GM13976 (cell line): ENCODE measurements at regions not wholly inside any gene's neighbourhood (a gene's known extent, or its start where the extent isn't known, plus 50 kb on each side); places are given as distances from the start of the nearest gene placed in this dataset.
A peak's percentile ranks its signal among the peaks of the same experiment; 100 is the strongest.

Experiments
- DNase-seq: peaks from one replicate; pipeline ENCODE4 v3.0.0; 2012; ENCODE audit warnings: low spot score
- in situ Hi-C: fragments of 300-500 bp; cut with MboI; formaldehyde crosslinking; loops from one replicate; pipeline ENCODE4 v1.12.0; 2022; ENCODE audit warnings: low sequenced_read_pairs, mixed read lengths, inconsistent platforms; ENCODE audit not compliant: unreplicated experiment
- TF ChIP-seq, protein P1 (sequence below): IDR thresholded peaks from 2 replicates; pipeline ENCODE4 v1.5.1; 2012; ENCODE audit warnings: borderline replicate concordance, mild to moderate bottlenecking; ENCODE audit not compliant: insufficient read depth; ENCODE audit errors: extremely low read depth, missing control alignments, control extremely low read depth

DNA sequence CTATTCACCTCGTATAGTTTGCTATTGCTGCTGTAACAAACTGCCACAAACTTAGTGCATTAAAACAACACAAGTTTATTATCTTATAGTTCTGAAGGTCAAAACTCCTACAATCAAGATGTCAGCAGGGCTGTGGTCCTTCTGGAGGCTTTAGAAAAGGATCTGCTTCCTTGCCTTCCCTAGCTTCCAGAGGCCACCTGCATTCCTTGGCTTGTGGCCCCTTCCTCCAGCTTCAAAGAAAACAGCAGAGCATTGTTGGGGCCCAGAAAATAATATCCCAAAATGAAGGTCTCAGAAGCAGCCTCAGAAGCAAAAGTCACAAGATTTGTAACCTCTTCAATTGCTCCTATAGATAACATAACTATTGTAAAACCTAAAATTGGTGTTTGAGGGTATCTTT lies 100.6 kb downstream of the HNRNPLL start:
- in situ Hi-C loops = loop anchor here (10.0 kb wide), 1 partner anchor 187 kb away; no protein-coding TSS in a partner anchor
- TF ChIP-seq, protein P1, sequence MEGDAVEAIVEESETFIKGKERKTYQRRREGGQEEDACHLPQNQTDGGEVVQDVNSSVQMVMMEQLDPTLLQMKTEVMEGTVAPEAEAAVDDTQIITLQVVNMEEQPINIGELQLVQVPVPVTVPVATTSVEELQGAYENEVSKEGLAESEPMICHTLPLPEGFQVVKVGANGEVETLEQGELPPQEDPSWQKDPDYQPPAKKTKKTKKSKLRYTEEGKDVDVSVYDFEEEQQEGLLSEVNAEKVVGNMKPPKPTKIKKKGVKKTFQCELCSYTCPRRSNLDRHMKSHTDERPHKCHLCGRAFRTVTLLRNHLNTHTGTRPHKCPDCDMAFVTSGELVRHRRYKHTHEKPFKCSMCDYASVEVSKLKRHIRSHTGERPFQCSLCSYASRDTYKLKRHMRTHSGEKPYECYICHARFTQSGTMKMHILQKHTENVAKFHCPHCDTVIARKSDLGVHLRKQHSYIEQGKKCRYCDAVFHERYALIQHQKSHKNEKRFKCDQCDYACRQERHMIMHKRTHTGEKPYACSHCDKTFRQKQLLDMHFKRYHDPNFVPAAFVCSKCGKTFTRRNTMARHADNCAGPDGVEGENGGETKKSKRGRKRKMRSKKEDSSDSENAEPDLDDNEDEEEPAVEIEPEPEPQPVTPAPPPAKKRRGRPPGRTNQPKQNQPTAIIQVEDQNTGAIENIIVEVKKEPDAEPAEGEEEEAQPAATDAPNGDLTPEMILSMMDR = no peak
- no peak for DNase-seq

DNA sequence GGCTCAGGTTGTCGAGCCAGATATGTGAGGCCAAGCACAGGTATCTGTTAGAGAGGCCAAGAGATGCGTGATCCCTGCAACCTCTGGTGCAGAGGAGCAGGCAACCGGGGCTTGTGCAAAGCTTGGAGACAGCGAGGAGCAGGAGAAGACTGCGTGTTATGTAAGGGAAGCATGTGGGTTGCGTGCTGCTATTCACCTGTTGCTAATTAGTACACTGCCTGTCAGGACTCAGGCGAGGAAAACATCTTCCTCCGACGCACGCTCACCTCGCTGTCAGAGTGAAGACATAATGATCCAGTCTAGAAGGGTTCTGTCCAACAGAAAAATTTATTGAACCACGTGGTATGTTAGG lies 102.5 kb downstream of the HNRNPLL start:
- TF ChIP-seq, protein P1 = no peak
- DNase-seq = no peak
- in situ Hi-C loops = loop anchor here (10.0 kb wide), 1 partner anchor 185 kb away; no protein-coding TSS in a partner anchor

DNA sequence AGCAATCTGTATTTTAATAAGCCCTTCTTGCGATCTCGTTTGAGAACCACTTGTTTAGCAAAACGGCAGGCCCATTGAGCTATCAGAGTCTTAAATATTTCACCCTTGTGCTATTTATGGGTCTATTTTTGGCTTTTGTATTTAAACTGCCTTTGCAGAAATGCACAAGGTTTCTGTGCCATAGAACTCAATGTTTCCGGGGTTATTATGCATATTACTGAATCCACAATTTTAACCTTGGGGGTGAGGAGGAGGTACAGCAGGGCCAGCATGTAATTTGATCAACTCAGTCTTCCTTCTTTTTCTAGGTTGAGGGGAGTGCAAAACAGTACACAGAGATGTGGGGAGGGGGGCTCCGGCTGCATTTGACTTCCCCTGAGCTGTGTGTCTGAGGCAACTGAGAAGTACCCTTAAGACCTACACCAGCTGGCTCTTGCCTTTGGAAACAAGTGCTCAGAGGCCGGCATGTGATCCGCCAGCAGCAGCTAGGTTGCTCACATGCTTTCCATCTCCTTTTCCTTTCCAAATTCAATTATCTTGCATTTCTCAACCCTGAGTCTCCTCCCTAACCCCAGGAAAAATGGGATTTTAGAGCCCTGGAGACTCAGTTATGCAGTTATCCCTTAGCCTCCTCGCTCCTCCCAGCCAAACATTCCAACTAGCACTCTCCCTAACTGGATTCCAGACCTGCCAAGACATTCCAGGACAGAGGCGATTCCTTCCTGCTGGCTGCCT lies 103.0 kb downstream of the HNRNPLL start:
- TF ChIP-seq, protein P1 = no peak
- no peak for DNase-seq
- in situ Hi-C loops = loop anchor here (10.0 kb wide), 1 partner anchor 185 kb away; no protein-coding TSS in a partner anchor

DNA sequence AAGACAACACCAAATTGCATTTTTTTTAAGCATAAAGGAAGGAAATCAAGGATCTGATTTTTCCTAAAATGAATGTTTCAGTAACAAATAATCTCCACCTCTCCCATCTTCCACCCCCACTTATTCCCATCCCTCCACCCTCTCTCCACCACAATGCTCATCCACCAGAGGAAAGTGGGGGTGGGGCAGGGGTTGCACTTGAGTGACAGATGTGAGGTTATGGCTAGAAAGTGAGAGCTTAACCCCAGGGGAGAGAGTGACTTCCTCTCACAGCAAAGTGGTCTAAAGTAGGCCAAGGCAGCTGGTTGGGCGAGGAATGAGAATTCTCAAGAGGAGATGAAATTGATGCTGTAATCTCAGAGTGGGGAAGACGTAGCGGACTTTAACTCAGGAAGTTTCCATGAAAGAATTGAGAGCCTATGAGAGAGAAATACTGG lies 104.7 kb downstream of the HNRNPLL start:
- in situ Hi-C loops = no loop called here
- TF ChIP-seq, protein P1 = no peak
- DNase-seq = peak; percentile 61

DNA sequence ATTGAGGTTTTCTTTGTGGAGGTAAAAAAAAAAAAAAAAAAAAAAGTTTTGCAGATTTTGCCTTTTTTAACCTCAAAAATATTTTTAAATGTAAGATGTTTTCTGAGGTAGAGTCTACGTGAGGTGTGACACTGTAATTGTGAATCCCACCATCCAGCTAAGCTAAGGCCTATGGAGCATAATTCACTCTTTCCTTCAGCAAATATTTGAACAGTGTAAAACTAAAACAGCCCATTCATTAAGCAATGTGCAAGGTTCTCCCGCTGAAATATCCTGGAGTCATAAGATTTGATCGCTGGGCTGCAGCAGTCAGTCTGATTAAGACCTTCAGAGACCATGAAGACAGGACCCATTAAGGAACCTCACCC lies 105.1 kb downstream of the HNRNPLL start:
- TF ChIP-seq, protein P1 = no peak
- in situ Hi-C loops = no loop called here
- DNase-seq = no peak

GRCh38 chr2:38496927-38497669 lies 105.6 kb downstream of the HNRNPLL start:
- DNase-seq = no peak
- in situ Hi-C loops = no loop called here
- TF ChIP-seq, protein P1 = no peak
